Testis (tissue), 2 donors: ENCODE measurements at regions not wholly inside any gene's neighbourhood (a gene's known extent, or its start where the extent isn't known, plus 50 kb on each side); places are given as distances from the start of the nearest gene placed in this dataset.
A peak's percentile ranks its signal among the peaks of the same experiment; 100 is the strongest.

Source experiments
- CTCF ChIP-seq, 3 experiments: fragments of 450-650 bp in 2 of 3; fragments of 200-600 bp in 1 of 3; sonication (generic) in 1 of 3; IDR thresholded peaks; one replicate each; pipeline ENCODE4 v1.5.1; 2016 to 2019; ENCODE audit warnings: antibody characterized with exemption in 3 of 3, mild to moderate bottlenecking in 2 of 3, moderate library complexity in 1 of 3
- POLR2A ChIP-seq: fragments of 450-650 bp; IDR thresholded peaks from one replicate; pipeline ENCODE4 v1.6.1; 2017; ENCODE audit warnings: antibody characterized with exemption, mild to moderate bottlenecking, moderate library complexity

GRCh38 chr4:65865489-65865888, 195.2 kb upstream of the EPHA5 start:
- peak in 1 of 3 experiments; percentile 35 for TF ChIP-seq CTCF (IDR thresholded peaks at IDR 0.05)
- TF ChIP-seq POLR2A, result no peak
